Keratinocyte (primary cell): ENCODE measurements at regions not wholly inside any gene's neighbourhood (a gene's known extent, or its start where the extent isn't known, plus 50 kb on each side); places are given as distances from the start of the nearest gene placed in this dataset.

ENCODE experiments used
- DNase-seq: peaks from one replicate; pipeline ENCODE4 v3.0.0-alpha.2; 2011; ENCODE audit warnings: low read depth, missing footprints, low spot score
- FAIRE-seq: peaks from 2 replicates; lab custom pipeline; 2011; peaks lifted over from hg19 to GRCh38; lab: Jason Lieb, UNC
- H2AFZ ChIP-seq: 2 replicates; pipeline ENCODE4 v1.6.0; 2012; ENCODE audit warnings: low read length, control low read depth, inconsistent platforms; ENCODE audit not compliant: control insufficient read depth
- H3K27ac ChIP-seq: 2 replicates; pipeline ENCODE4 v1.5.1; 2011; ENCODE audit warnings: low read length; ENCODE audit not compliant: control insufficient read depth, insufficient read depth
- H3K27me3 ChIP-seq: 3 replicates; pipeline ENCODE4 v1.6.0; 2011; ENCODE audit warnings: low read length; ENCODE audit not compliant: control insufficient read depth, insufficient read depth; ENCODE audit errors: extremely low read depth
- H3K36me3 ChIP-seq, 2 experiments: 2 replicates in 1 of 2; 3 replicates in 1 of 2; pipeline ENCODE4 v1.5.1; 2011; ENCODE audit warnings: low read length in 2 of 2, mild to moderate bottlenecking in 1 of 2; ENCODE audit not compliant: control insufficient read depth in 2 of 2, insufficient read depth in 2 of 2; ENCODE audit errors: extremely low read depth in 1 of 2
- H3K4me1 ChIP-seq: 3 replicates; pipeline ENCODE4 v1.5.1; 2011; ENCODE audit warnings: low read length; ENCODE audit not compliant: control insufficient read depth, insufficient read depth; ENCODE audit errors: extremely low read depth
- H3K4me2 ChIP-seq: 3 replicates; pipeline ENCODE4 v1.6.0; 2011; ENCODE audit warnings: low read depth, low read length; ENCODE audit not compliant: control insufficient read depth, insufficient read depth; ENCODE audit errors: extremely low read depth
- H3K4me3 ChIP-seq, 3 experiments: fragments of 200-600 bp in 1 of 3; sonication (generic) in 1 of 3; 2 replicates in 2 of 3; 3 replicates in 1 of 3; pipeline ENCODE4 v1.5.1; 2011 to 2016; ENCODE audit warnings: low read length in 3 of 3, mild to moderate bottlenecking in 3 of 3, control low read depth in 2 of 3, inconsistent platforms in 1 of 3, low read depth in 1 of 3, mixed read lengths in 1 of 3, mixed run types in 1 of 3, moderate library complexity in 1 of 3; ENCODE audit not compliant: control insufficient read depth in 2 of 3, insufficient read depth in 2 of 3; ENCODE audit errors: extremely low read depth in 1 of 3
- H3K79me2 ChIP-seq: 2 replicates; pipeline ENCODE4 v1.6.0; 2012; ENCODE audit warnings: low read length; ENCODE audit not compliant: control insufficient read depth, insufficient read depth
- H3K9ac ChIP-seq: 3 replicates; pipeline ENCODE4 v1.6.0; 2011; ENCODE audit warnings: low read length; ENCODE audit not compliant: control insufficient read depth, insufficient read depth; ENCODE audit errors: extremely low read depth
- H3K9me1 ChIP-seq: 3 replicates; pipeline ENCODE4 v1.6.0; 2011; ENCODE audit warnings: low read length; ENCODE audit not compliant: control insufficient read depth, insufficient read depth; ENCODE audit errors: extremely low read depth
- H3K9me3 ChIP-seq: 2 replicates; pipeline ENCODE4 v1.5.1; 2012; ENCODE audit warnings: low read depth, low read length; ENCODE audit not compliant: control insufficient read depth
- H4K20me1 ChIP-seq: 3 replicates; pipeline ENCODE4 v1.6.0; 2011; ENCODE audit warnings: low read length; ENCODE audit not compliant: control insufficient read depth, insufficient read depth; ENCODE audit errors: extremely low read depth
- EZH2 ChIP-seq: IDR thresholded peaks from one replicate; pipeline ENCODE4 v1.6.1; 2012; ENCODE audit warnings: inconsistent platforms, mild to moderate bottlenecking, low read length, moderate library complexity
- dilution Hi-C: fragments of 300-500 bp; cut with MboI; formaldehyde crosslinking; loops from one replicate; pipeline ENCODE4 v1.7.0; 2020; ENCODE audit warnings: low sequenced_read_pairs; ENCODE audit not compliant: extremely low pct_ligation_motif_present
- TF ChIP-seq, protein P1 (sequence below), 3 experiments: IDR thresholded peaks in 1 of 3; conservative IDR thresholded peaks in 1 of 3; optimal IDR thresholded peaks in 1 of 3; 2 replicates in 2 of 3; 3 replicates in 1 of 3; pipeline versions ENCODE3 to v1.5.1; 2011; ENCODE audit warnings: low read length in 3 of 3, mild to moderate bottlenecking in 3 of 3, moderate library complexity in 2 of 3, control low read depth in 1 of 3, inconsistent platforms in 1 of 3; ENCODE audit not compliant: insufficient read depth in 2 of 3; ENCODE audit errors: extremely low read depth in 1 of 3

DNA sequence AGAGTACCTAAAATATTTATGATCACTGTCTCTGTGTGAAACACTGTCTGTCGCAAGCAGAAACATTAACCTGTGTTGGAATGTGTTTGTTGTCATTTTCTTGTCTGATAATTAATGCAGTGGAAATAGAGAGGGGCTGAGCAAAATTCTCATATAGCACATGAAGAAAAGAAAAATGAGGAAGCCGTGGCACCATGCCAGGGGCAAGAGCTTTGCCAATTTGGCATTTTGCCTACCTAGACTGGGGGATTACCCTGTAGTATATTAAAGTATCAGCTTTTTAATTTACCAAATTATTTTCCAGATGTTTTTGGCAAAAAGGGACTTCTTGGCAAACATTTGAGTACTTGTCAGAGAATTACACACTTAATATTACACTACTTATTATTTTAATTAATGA lies 1326.6 kb upstream of the GOT2 start:
- no peak overlapping the region for H3K4me2 ChIP-seq
- H3K27me3 ChIP-seq = no peaks in the 10 kb centered on the region
- H2AFZ ChIP-seq = no peak overlapping the region
- no peak for TF ChIP-seq EZH2
- TF ChIP-seq, protein P1, sequence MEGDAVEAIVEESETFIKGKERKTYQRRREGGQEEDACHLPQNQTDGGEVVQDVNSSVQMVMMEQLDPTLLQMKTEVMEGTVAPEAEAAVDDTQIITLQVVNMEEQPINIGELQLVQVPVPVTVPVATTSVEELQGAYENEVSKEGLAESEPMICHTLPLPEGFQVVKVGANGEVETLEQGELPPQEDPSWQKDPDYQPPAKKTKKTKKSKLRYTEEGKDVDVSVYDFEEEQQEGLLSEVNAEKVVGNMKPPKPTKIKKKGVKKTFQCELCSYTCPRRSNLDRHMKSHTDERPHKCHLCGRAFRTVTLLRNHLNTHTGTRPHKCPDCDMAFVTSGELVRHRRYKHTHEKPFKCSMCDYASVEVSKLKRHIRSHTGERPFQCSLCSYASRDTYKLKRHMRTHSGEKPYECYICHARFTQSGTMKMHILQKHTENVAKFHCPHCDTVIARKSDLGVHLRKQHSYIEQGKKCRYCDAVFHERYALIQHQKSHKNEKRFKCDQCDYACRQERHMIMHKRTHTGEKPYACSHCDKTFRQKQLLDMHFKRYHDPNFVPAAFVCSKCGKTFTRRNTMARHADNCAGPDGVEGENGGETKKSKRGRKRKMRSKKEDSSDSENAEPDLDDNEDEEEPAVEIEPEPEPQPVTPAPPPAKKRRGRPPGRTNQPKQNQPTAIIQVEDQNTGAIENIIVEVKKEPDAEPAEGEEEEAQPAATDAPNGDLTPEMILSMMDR (optimal IDR thresholded peaks at IDR 0.05 in 1 of 3, IDR thresholded peaks at IDR 0.05 in 1 of 3, conservative IDR thresholded peaks at IDR 0.05 in 1 of 3; ENCODE audit: extremely low read depth in 1 of 3, insufficient read depth in 2 of 3, low read length in 3 of 3) = no peak
- H3K36me3 ChIP-seq = no peaks in the 10 kb centered on the region
- H3K9me3 ChIP-seq = no peaks in the 10 kb centered on the region
- H3K9me1 ChIP-seq = no peaks in the 10 kb centered on the region
- no peaks in the 10 kb centered on the region for H4K20me1 ChIP-seq
- no peak overlapping the region for H3K4me3 ChIP-seq
- H3K27ac ChIP-seq = no peak overlapping the region
- H3K4me1 ChIP-seq = no peaks in the 10 kb centered on the region
- FAIRE-seq (no peak), DNase-seq (no peak)
- H3K9ac ChIP-seq = no peak overlapping the region
- dilution Hi-C loops = no loop called here
- H3K79me2 ChIP-seq = no peaks in the 10 kb centered on the region

DNA sequence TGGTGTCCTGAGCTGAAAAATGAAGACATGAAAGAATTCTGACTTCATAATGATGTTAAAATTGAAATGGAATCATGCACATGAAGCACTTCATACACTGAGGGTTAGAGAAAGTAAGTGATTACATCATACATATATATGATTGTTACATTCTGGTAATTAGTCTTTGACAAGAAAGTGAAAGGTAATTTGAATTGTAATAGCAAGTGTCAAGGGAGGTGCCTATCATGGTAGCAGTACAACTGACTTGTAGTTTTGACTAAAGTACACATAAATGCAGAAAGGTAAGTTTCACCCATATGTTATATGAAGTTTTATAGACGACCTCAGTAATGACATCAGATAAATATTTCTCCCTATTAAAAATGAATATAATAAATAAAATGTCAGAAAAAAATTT lies 1325.0 kb upstream of the GOT2 start:
- dilution Hi-C loops = no loop called here
- no peaks in the 10 kb centered on the region for H4K20me1 ChIP-seq
- H3K9me3 ChIP-seq = no peaks in the 10 kb centered on the region

More for the DNA sequence above, 1325.0 kb upstream of the GOT2 start:
- H3K27me3 ChIP-seq = no peaks in the 10 kb centered on the region
- no peaks in the 10 kb centered on the region for H3K4me1 ChIP-seq
- no peak for FAIRE-seq
- no peaks in the 10 kb centered on the region for H3K79me2 ChIP-seq
- no peak overlapping the region for H2AFZ ChIP-seq
- H3K36me3 ChIP-seq = no peaks in the 10 kb centered on the region
- H3K9ac ChIP-seq = no peak overlapping the region
- H3K9me1 ChIP-seq = no peaks in the 10 kb centered on the region
- no peak overlapping the region for H3K4me2 ChIP-seq
- no peak overlapping the region for H3K27ac ChIP-seq
- no peak overlapping the region for H3K4me3 ChIP-seq
- no peak for TF ChIP-seq EZH2
- TF ChIP-seq, protein P1 (optimal IDR thresholded peaks at IDR 0.05 in 1 of 3, IDR thresholded peaks at IDR 0.05 in 1 of 3, conservative IDR thresholded peaks at IDR 0.05 in 1 of 3; ENCODE audit: extremely low read depth in 1 of 3, insufficient read depth in 2 of 3, low read length in 3 of 3) = no peak
- no peak for DNase-seq
